NT2/D1 (cell line): ENCODE measurements at regions not wholly inside any gene's neighbourhood (a gene's known extent, or its start where the extent isn't known, plus 50 kb on each side); places are given as distances from the start of the nearest gene placed in this dataset.

ENCODE experiments used
- YY1 ChIP-seq: IDR thresholded peaks from 2 replicates; pipeline ENCODE4 v1.6.1; 2011; ENCODE audit not compliant: insufficient read length, insufficient read depth
- ZNF274 ChIP-seq: IDR thresholded peaks from 2 replicates; pipeline ENCODE4 v1.6.1; 2011; ENCODE audit warnings: mild to moderate bottlenecking, low read depth, low read length

DNA sequence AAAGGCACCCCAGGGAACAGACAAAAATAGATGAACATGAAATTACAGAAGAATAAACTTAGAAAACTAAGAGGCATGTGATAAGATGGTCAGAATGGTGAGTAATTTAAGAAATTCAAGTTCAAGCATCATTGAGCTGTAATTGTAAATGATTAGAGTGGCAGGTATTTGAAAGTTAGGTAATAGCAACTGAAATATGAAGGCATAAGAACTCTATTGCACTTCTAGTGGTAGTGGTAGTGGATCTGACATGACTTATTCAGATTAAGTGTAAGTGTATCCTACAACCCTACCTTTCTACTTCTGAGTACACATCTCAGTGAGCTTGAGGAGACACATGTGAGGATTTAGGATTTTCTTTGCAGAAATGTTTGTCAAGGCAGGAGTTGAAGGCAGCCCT, 192.9 kb upstream of the RIOK2 start:
- TF ChIP-seq YY1 (no peak), ZNF274 (no peak)
